ENCODE measurements at regions not wholly inside any gene's neighbourhood (a gene's known extent, or its start where the extent isn't known, plus 50 kb on each side); places are given as distances from the start of the nearest gene placed in this dataset.

DNA sequence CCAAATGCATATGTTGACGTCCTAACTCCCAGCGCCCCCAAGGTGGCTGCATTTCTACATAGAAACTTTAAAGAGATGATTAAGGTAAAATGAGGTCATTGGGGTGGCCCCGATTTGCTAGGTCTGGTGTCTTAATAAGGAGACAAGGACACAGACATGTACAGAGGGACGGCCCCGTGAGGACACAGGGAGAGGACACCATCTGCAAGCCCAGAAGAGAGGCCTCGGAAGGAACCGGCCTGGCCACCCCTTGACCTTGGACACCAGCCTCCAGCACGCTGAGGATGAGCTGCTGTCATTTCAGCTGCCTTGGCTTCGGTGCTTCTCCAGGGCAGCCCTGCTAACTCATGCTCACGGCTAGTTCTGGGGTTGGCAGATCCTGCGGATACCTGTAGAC is 73.2 kb downstream of the MRPL36 start:
- POLR2A ChIA-PET: no interaction called here
- intact Hi-C loops (cut with micrococcal nuclease; ENCODE audit: unreplicated experiment): no loop called here
- H3K9me3 ChIP-seq (ENCODE audit: control insufficient read depth, insufficient read depth, low read depth, low read length): no peaks in the 10 kb centered on the region

DNA sequence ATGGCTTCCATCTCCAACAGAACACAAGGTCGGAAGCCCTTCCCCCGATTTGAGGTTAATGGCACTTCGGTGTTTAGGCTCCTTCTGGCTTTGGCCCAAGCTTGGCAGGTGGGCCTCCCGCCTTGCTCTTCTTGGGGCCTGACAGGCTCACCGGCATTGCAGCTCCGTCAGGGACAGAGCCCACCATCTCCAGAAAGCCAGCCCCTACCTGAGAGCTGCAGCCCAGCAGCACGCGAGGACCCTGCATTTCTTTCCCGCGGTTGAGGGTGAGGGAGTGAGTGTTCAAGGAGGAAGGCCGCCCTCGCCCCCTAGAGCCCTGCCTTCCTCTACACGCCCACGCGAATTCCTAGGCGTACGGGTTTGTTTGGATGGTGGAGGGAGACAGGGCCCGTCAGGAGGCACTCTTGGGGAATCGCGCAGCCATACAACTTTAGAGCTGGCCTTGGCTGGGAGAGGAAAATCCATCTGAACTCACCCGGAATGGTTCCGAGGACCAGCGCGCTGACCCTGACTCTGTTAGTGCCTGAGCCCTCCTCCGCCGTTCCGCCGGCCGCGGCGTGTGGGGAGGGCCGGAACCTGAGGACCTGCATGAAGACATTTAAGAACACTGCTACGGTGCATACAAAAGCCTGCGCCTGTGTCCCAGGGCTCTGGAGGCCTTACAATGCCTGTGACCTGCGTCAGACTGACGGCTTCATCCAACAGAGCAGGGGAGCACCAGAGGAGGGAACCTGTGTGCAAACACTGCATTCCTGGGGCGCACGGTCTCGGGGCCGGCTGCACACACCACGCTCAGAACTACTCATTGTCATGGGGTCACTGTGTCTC is 73.8 kb downstream of the MRPL36 start:
- Histone ChIP-seq H3K4me3 (ENCODE audit: low read depth in 2 of 2, low read length in 2 of 2) (no peak overlapping the region), H3K27ac (ENCODE audit: low read length) (no peak overlapping the region), H3K36me3 (ENCODE audit: control insufficient read depth, insufficient read depth, low read length) (no peaks in the 10 kb centered on the region), H3K4me1 (ENCODE audit: control insufficient read depth, insufficient read depth, low read length) (no peaks in the 10 kb centered on the region), H3K27me3 (ENCODE audit: control insufficient read depth, insufficient read depth, low read length) (no peaks in the 10 kb centered on the region; the same call in 1 of the 2 replicates), H3K9me3 (ENCODE audit: control insufficient read depth, insufficient read depth, low read depth, low read length) (no peaks in the 10 kb centered on the region)
- CTCF ChIA-PET: interaction anchor here (0.6 kb wide), 1 partner anchor 71 kb away, joined by 3 read pairs; no protein-coding TSS in a partner anchor
- POLR2A ChIA-PET: no interaction called here
- no TSS peak for BruUV-seq (replicated peaks)
- intact Hi-C loops (cut with micrococcal nuclease; ENCODE audit: unreplicated experiment) (no loop called here), in situ Hi-C loops (cut with HindIII; ENCODE audit: low pct_unique_long_range_greater_than_20kb, low sequenced_read_pairs) (no loop called here)
- ATAC-seq (no peak), DNase-seq (ENCODE audit: low read depth, low spot score) (no peak)
- TF ChIP-seq POLR2AphosphoS5 (IDR thresholded peaks at IDR 0.05; ENCODE audit: low read depth, low read length): no peak
- TF ChIP-seq, protein P1, sequence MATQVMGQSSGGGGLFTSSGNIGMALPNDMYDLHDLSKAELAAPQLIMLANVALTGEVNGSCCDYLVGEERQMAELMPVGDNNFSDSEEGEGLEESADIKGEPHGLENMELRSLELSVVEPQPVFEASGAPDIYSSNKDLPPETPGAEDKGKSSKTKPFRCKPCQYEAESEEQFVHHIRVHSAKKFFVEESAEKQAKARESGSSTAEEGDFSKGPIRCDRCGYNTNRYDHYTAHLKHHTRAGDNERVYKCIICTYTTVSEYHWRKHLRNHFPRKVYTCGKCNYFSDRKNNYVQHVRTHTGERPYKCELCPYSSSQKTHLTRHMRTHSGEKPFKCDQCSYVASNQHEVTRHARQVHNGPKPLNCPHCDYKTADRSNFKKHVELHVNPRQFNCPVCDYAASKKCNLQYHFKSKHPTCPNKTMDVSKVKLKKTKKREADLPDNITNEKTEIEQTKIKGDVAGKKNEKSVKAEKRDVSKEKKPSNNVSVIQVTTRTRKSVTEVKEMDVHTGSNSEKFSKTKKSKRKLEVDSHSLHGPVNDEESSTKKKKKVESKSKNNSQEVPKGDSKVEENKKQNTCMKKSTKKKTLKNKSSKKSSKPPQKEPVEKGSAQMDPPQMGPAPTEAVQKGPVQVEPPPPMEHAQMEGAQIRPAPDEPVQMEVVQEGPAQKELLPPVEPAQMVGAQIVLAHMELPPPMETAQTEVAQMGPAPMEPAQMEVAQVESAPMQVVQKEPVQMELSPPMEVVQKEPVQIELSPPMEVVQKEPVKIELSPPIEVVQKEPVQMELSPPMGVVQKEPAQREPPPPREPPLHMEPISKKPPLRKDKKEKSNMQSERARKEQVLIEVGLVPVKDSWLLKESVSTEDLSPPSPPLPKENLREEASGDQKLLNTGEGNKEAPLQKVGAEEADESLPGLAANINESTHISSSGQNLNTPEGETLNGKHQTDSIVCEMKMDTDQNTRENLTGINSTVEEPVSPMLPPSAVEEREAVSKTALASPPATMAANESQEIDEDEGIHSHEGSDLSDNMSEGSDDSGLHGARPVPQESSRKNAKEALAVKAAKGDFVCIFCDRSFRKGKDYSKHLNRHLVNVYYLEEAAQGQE (IDR thresholded peaks at IDR 0.05; ENCODE audit: insufficient read depth in 1 of 2, low read depth in 2 of 2, low read length in 1 of 2): no peak
- TF ChIP-seq TCF7L2 (IDR thresholded peaks at IDR 0.05; ENCODE audit: low read depth, low read length): no peak
- no peak for TF ChIP-seq SIN3A (IDR thresholded peaks at IDR 0.05; ENCODE audit: borderline replicate concordance, insufficient read depth, low read depth, low read length)
- TF ChIP-seq, protein P2, sequence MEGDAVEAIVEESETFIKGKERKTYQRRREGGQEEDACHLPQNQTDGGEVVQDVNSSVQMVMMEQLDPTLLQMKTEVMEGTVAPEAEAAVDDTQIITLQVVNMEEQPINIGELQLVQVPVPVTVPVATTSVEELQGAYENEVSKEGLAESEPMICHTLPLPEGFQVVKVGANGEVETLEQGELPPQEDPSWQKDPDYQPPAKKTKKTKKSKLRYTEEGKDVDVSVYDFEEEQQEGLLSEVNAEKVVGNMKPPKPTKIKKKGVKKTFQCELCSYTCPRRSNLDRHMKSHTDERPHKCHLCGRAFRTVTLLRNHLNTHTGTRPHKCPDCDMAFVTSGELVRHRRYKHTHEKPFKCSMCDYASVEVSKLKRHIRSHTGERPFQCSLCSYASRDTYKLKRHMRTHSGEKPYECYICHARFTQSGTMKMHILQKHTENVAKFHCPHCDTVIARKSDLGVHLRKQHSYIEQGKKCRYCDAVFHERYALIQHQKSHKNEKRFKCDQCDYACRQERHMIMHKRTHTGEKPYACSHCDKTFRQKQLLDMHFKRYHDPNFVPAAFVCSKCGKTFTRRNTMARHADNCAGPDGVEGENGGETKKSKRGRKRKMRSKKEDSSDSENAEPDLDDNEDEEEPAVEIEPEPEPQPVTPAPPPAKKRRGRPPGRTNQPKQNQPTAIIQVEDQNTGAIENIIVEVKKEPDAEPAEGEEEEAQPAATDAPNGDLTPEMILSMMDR (IDR thresholded peaks at IDR 0.05): no peak

More for the DNA sequence above, 73.2 kb downstream of the MRPL36 start:
- Histone ChIP-seq H3K4me3 (ENCODE audit: low read depth in 2 of 2, low read length in 2 of 2) (no peak overlapping the region), H3K36me3 (ENCODE audit: control insufficient read depth, insufficient read depth, low read length) (no peaks in the 10 kb centered on the region), H3K27ac (ENCODE audit: low read length) (no peak overlapping the region), H3K4me1 (ENCODE audit: control insufficient read depth, insufficient read depth, low read length) (no peaks in the 10 kb centered on the region), H3K27me3 (ENCODE audit: control insufficient read depth, insufficient read depth, low read length) (no peaks in the 10 kb centered on the region; the same call in 1 of the 2 replicates)
- no TSS peak for BruUV-seq (replicated peaks)
- no peak for ATAC-seq
- DNase-seq (ENCODE audit: low read depth, low spot score): no peak
- TF ChIP-seq POLR2AphosphoS5 (IDR thresholded peaks at IDR 0.05; ENCODE audit: low read depth, low read length) (no peak), SIN3A (IDR thresholded peaks at IDR 0.05; ENCODE audit: borderline replicate concordance, insufficient read depth, low read depth, low read length) (no peak), TCF7L2 (IDR thresholded peaks at IDR 0.05; ENCODE audit: low read depth, low read length) (no peak)
- TF ChIP-seq, protein P2 (IDR thresholded peaks at IDR 0.05): no peak
- TF ChIP-seq, protein P1 (IDR thresholded peaks at IDR 0.05; ENCODE audit: insufficient read depth in 1 of 2, low read depth in 2 of 2, low read length in 1 of 2): no peak
- CTCF ChIA-PET: no interaction called here
- in situ Hi-C loops (cut with HindIII; ENCODE audit: low pct_unique_long_range_greater_than_20kb, low sequenced_read_pairs): no loop called here

Data from Panc1 (cell line).